ENCODE measurements at regions not wholly inside any gene's neighbourhood (a gene's known extent, or its start where the extent isn't known, plus 50 kb on each side); places are given as distances from the start of the nearest gene placed in this dataset.
"Not testable (repeated sequence)": the region's sequence is repeated elsewhere in the genome, so short reads cannot be mapped to it uniquely, and the experiment has no call there.

GRCh38 chr5:89556215-89556913, 673.4 kb upstream of the MEF2C start:
- no peak overlapping the region for H3K4me3 ChIP-seq
- H3K27ac ChIP-seq = no peak overlapping the region

- Histone ChIP-seq H3K4me3 (no peak overlapping the region), H3K27ac (no peak overlapping the region)
These were observed 663.7 kb upstream of the MEF2C start for GRCh38 chr5:89546657-89547056.

GRCh38 chr5:89545626-89546025, 662.6 kb upstream of the MEF2C start:
- H3K27ac ChIP-seq = no peak overlapping the region
- H3K4me3 ChIP-seq = no peak overlapping the region

GRCh38 chr5:89545076-89545475, 662.1 kb upstream of the MEF2C start:
- H3K27ac ChIP-seq = no peak overlapping the region
- H3K4me3 ChIP-seq = no peak overlapping the region

GRCh38 chr5:89542736-89543135, 659.8 kb upstream of the MEF2C start:
- Histone ChIP-seq H3K27ac (no peak overlapping the region), H3K4me3 (no peak overlapping the region)

- Histone ChIP-seq H3K27ac (no peak overlapping the region), H3K4me3 (no peak overlapping the region)
These were observed 654.8 kb upstream of the MEF2C start for GRCh38 chr5:89537800-89538199.

- Histone ChIP-seq H3K27ac (no peak overlapping the region), H3K4me3 (no peak overlapping the region)
These were observed 653.0 kb upstream of the MEF2C start for GRCh38 chr5:89536020-89536419.

- Histone ChIP-seq H3K27ac (no peak overlapping the region), H3K4me3 (no peak overlapping the region)
These were observed 652.4 kb upstream of the MEF2C start for GRCh38 chr5:89535411-89535810.

- Histone ChIP-seq H3K4me3 (no peak overlapping the region), H3K27ac (no peak overlapping the region)
These were observed 651.3 kb upstream of the MEF2C start for GRCh38 chr5:89534331-89534730.

GRCh38 chr5:89524785-89525184, 641.8 kb upstream of the MEF2C start:
- no peak overlapping the region for H3K27ac ChIP-seq
- H3K4me3 ChIP-seq = no peak overlapping the region

GRCh38 chr5:89523867-89524266, 640.9 kb upstream of the MEF2C start:
- H3K27ac ChIP-seq = not testable (repeated sequence)

GRCh38 chr5:89520771-89521170, 637.8 kb upstream of the MEF2C start:
- H3K27ac ChIP-seq = no peak overlapping the region
- no peak overlapping the region for H3K4me3 ChIP-seq

More at GRCh38 chr5:89523867-89524266, 640.9 kb upstream of the MEF2C start:
- H3K4me3 ChIP-seq = not testable (repeated sequence)

GRCh38 chr5:89513299-89514044, 630.5 kb upstream of the MEF2C start:
- H3K27ac ChIP-seq = no peak overlapping the region

GRCh38 chr5:89504051-89504450, 621.1 kb upstream of the MEF2C start:
- Histone ChIP-seq H3K27ac (no peak overlapping the region), H3K4me3 (no peak overlapping the region)

More at GRCh38 chr5:89513299-89514044, 630.5 kb upstream of the MEF2C start:
- H3K4me3 ChIP-seq = no peak overlapping the region

- Histone ChIP-seq H3K4me3 (no peak overlapping the region), H3K27ac (no peak overlapping the region)
These were observed 616.8 kb upstream of the MEF2C start for GRCh38 chr5:89499787-89500186.

GRCh38 chr5:89498699-89499098, 615.7 kb upstream of the MEF2C start:
- Histone ChIP-seq H3K27ac (no peak overlapping the region), H3K4me3 (no peak overlapping the region)

GRCh38 chr5:89493414-89493813, 610.4 kb upstream of the MEF2C start:
- Histone ChIP-seq H3K4me3 (no peak overlapping the region), H3K27ac (no peak overlapping the region)

- no peak overlapping the region for H3K27ac ChIP-seq
These were observed 602.0 kb upstream of the MEF2C start for GRCh38 chr5:89484962-89485361.

GRCh38 chr5:89480406-89481007, 597.5 kb upstream of the MEF2C start:
- Histone ChIP-seq H3K27ac (no peak overlapping the region), H3K4me3 (no peak overlapping the region)

More at GRCh38 chr5:89484962-89485361, 602.0 kb upstream of the MEF2C start:
- H3K4me3 ChIP-seq = no peak overlapping the region

GRCh38 chr5:89478851-89479250, 595.9 kb upstream of the MEF2C start:
- H3K4me3 ChIP-seq = no peak overlapping the region
- no peak overlapping the region for H3K27ac ChIP-seq

GRCh38 chr5:89473196-89473595, 590.2 kb upstream of the MEF2C start:
- H3K4me3 ChIP-seq = no peak overlapping the region
- no peak overlapping the region for H3K27ac ChIP-seq
